ENCODE measurements at regions not wholly inside any gene's neighbourhood (a gene's known extent, or its start where the extent isn't known, plus 50 kb on each side); places are given as distances from the start of the nearest gene placed in this dataset.

- DNase-seq (ENCODE audit: low spot score) = no peak
Observed at GRCh38 chr17:10968007-10968406, 130.1 kb upstream of the PIRT start.

GRCh38 chr17:10956821-10957220, 118.9 kb upstream of the PIRT start:
- no peak for DNase-seq (ENCODE audit: low spot score)

GRCh38 chr17:10944819-10945218, 106.9 kb upstream of the PIRT start:
- no peak for DNase-seq (ENCODE audit: low spot score)

GRCh38 chr17:10936931-10937330, 99.0 kb upstream of the PIRT start:
- DNase-seq (ENCODE audit: low spot score) = no peak

GRCh38 chr17:10932938-10933337, 95.1 kb upstream of the PIRT start:
- no peak for DNase-seq (ENCODE audit: low spot score)

- DNase-seq (ENCODE audit: low spot score) = peak; percentile 12
Observed at GRCh38 chr17:10931133-10931532, 93.2 kb upstream of the PIRT start.

GRCh38 chr17:10927712-10928111, 89.8 kb upstream of the PIRT start:
- DNase-seq (ENCODE audit: low spot score) = no peak

GRCh38 chr17:10920558-10921108, 82.7 kb upstream of the PIRT start:
- no peak for DNase-seq (ENCODE audit: low spot score)

- DNase-seq (ENCODE audit: low spot score) = no peak
Observed at GRCh38 chr17:10907370-10907769, 69.5 kb upstream of the PIRT start.

- no peak for DNase-seq (ENCODE audit: low spot score)
Observed at GRCh38 chr17:10899281-10899680, 61.4 kb upstream of the PIRT start.

GRCh38 chr17:10894220-10894619, 56.3 kb upstream of the PIRT start:
- DNase-seq (ENCODE audit: low spot score) = no peak

GRCh38 chr17:10888858-10889257, 51.0 kb upstream of the PIRT start:
- DNase-seq (ENCODE audit: low spot score) = no peak

Data from mucosa of gallbladder (tissue), 1 donor.